Lung (tissue), 11 donors: ENCODE measurements at regions not wholly inside any gene's neighbourhood (a gene's known extent, or its start where the extent isn't known, plus 50 kb on each side); places are given as distances from the start of the nearest gene placed in this dataset.

Experiments used
- ATAC-seq: fragments of 200-7000 bp; cut with Tn5 transposase; one replicate; pipeline ENCODE4 v1.9.1; 2020; ENCODE audit warnings: moderate number of reproducible peaks; ENCODE audit not compliant: insufficient read depth, low FRiP score
- DNase-seq, 3 donors: peaks; one replicate each; pipeline ENCODE4 v3.0.0-alpha.2; 2013 to 2017
- H3K27ac ChIP-seq, 2 donors: one replicate each; pipeline ENCODE4 v1.5.1; 2013; ENCODE audit warnings: mild to moderate bottlenecking in 2 of 2, moderate library complexity in 2 of 2, control low read depth in 1 of 2, inconsistent platforms in 1 of 2, low read depth in 1 of 2, low read length in 1 of 2
- H3K27me3 ChIP-seq, 3 donors: one replicate each; pipeline ENCODE4 v1.5.1; 2013; ENCODE audit warnings: low read length in 2 of 3; ENCODE audit not compliant: control insufficient read depth in 3 of 3, insufficient read depth in 3 of 3
- H3K36me3 ChIP-seq, 4 donors: one replicate each; pipeline ENCODE4 v1.5.1; 2013; ENCODE audit warnings: low read length in 4 of 4, mild to moderate bottlenecking in 1 of 4, moderate library complexity in 1 of 4; ENCODE audit not compliant: control insufficient read depth in 4 of 4, insufficient read depth in 4 of 4
- H3K4me1 ChIP-seq, 5 donors: one replicate each; pipeline ENCODE4 v1.5.1; 2013; ENCODE audit warnings: low read length in 5 of 5, mild to moderate bottlenecking in 2 of 5, moderate library complexity in 1 of 5; ENCODE audit not compliant: control insufficient read depth in 5 of 5, insufficient read depth in 5 of 5
- H3K4me3 ChIP-seq: one replicate; pipeline ENCODE4 v1.5.1; 2013; ENCODE audit warnings: mild to moderate bottlenecking, control low read depth, moderate library complexity
- H3K9ac ChIP-seq, 2 donors: one replicate each; pipeline ENCODE4 v1.5.1; 2013; ENCODE audit warnings: low read length in 2 of 2, control low read depth in 1 of 2; ENCODE audit not compliant: insufficient read depth in 1 of 2
- H3K9me3 ChIP-seq, 4 donors: one replicate each; pipeline ENCODE4 v1.5.1; 2013; ENCODE audit warnings: low read length in 3 of 4, mild to moderate bottlenecking in 1 of 4, moderate library complexity in 1 of 4; ENCODE audit not compliant: control insufficient read depth in 4 of 4, insufficient read depth in 3 of 4
- WGBS, 2 donors: extraction: QIAGEN DNeasy Blood & Tissue Kit; methylation state at CpG; one replicate each; pipeline ENCODE4 v1.1.7; 2013; 5-methylcytosine and 5-hydroxymethylcytosine counted together
- TF ChIP-seq, protein P1 (sequence below): IDR thresholded peaks from 2 replicates; pipeline ENCODE4 v1.5.1; 2012; ENCODE audit warnings: mild to moderate bottlenecking; ENCODE audit errors: control extremely low read depth, extremely low read depth
- donor health status: control.
- donor health status: control.
- donor health status: Bipolar disorder and iron deficiency.
- donor health status: healthy.
- donor health status: DM: yes; HTN: yes; CAD: no.

DNA sequence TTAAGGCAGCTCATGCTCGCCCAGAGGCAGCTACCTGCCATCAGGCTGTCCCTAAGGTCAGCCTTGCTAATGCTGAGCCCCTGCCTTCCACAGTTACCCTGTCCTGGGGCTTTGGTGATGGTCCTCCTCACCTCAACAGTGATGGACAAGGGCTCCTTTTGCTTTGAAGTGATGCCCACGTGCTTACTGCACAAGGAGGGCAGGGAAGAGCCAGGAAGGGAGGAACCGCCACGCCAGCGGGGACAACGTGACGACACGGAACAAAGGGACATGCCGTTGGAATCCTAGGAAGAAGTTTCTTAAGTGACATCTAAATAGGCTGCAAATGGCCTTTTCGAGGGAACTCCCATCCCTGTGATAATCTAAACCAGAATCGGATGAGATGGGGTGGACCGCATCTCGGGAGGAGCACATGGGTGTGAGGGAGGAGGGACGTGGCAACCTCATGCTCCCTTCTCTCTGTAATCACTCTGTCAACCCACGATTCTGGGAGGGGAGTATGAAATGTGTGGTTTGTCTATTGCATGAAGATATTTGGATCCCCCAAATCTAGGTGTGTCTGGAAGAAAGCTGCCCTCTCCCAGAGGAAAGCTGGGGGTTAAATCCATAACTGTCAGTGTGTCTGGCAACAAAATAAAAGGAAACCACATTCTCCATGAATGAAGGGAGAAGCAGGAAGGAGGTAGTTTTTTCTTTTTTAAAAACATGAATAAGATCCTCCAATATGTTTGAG is 110.9 kb upstream of the IRF2BP2 start:
- Histone ChIP-seq H3K4me1 (peaks cover 31 to 94% (median 64%) of the 10 kb centered on the region in 5 donors), H3K4me3 (no peak overlapping the region), H3K9me3 (no peaks in the 10 kb centered on the region), H3K36me3 (no peaks in the 10 kb centered on the region), H3K9ac (peak overlapping the region in 1 of 2 donors; percentile 36), H3K27me3 (no peaks in the 10 kb centered on the region), H3K27ac (peak overlapping the region; percentile 81 to 97)
- peak in 1 of 3 donors; percentile 39 for DNase-seq
- TF ChIP-seq, protein P1, sequence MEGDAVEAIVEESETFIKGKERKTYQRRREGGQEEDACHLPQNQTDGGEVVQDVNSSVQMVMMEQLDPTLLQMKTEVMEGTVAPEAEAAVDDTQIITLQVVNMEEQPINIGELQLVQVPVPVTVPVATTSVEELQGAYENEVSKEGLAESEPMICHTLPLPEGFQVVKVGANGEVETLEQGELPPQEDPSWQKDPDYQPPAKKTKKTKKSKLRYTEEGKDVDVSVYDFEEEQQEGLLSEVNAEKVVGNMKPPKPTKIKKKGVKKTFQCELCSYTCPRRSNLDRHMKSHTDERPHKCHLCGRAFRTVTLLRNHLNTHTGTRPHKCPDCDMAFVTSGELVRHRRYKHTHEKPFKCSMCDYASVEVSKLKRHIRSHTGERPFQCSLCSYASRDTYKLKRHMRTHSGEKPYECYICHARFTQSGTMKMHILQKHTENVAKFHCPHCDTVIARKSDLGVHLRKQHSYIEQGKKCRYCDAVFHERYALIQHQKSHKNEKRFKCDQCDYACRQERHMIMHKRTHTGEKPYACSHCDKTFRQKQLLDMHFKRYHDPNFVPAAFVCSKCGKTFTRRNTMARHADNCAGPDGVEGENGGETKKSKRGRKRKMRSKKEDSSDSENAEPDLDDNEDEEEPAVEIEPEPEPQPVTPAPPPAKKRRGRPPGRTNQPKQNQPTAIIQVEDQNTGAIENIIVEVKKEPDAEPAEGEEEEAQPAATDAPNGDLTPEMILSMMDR = no peak
- no peak for ATAC-seq
- WGBS, 2 donors = 61 to 68% methylated on average over 15 of the region's 15 CpGs

DNA sequence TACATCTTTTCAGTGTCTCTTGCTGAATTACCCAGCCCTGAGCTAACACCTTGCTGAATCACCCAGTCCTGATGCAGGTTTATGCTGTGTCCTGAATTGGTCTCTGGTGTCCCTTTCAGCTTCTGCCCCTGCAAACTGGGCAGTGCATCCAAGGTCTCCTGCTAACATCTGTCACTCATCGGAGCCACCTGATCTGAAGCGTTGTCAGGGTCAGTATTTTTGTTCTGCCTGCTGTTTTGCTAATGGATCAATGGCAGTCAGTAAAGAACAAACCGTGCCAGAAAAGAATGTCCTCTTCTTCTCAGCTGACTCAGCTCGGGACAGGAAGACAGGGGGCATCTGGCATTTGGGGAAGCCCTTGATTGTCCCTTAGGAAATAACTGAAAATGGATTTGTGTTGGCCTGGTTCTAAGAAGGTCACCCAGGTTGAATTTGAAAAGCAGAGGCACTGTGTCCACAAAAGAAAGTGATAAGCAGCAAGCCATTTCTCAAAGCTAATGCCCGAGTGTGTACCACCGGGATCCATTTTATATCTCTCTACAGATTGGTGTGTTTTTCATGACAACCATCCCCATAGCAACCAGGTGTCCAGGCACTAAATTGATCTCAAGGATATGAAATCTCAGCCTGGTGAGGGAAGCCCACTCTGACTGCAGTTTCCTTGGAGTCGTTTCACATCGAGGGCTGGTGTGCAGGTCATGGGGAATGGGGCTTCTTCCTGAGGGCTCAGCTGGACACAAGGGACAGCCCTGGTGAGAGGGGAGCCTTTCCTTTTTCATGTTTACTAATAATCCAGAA is 109.7 kb upstream of the IRF2BP2 start:
- ATAC-seq (no peak), DNase-seq (peak in 2 of 3 donors; percentile 43 to 49)
- TF ChIP-seq, protein P1 = no peak
- 68 to 72% methylated on average over 8 of the region's 8 CpGs for WGBS, 2 donors
- Histone ChIP-seq H3K4me3 (no peak overlapping the region), H3K9ac (no peak overlapping the region), H3K27ac (peak overlapping the region; percentile 61 to 80), H3K9me3 (no peaks in the 10 kb centered on the region), H3K27me3 (no peaks in the 10 kb centered on the region), H3K4me1 (peaks cover 20 to 86% (median 57%) of the 10 kb centered on the region in 5 donors), H3K36me3 (no peaks in the 10 kb centered on the region)

DNA sequence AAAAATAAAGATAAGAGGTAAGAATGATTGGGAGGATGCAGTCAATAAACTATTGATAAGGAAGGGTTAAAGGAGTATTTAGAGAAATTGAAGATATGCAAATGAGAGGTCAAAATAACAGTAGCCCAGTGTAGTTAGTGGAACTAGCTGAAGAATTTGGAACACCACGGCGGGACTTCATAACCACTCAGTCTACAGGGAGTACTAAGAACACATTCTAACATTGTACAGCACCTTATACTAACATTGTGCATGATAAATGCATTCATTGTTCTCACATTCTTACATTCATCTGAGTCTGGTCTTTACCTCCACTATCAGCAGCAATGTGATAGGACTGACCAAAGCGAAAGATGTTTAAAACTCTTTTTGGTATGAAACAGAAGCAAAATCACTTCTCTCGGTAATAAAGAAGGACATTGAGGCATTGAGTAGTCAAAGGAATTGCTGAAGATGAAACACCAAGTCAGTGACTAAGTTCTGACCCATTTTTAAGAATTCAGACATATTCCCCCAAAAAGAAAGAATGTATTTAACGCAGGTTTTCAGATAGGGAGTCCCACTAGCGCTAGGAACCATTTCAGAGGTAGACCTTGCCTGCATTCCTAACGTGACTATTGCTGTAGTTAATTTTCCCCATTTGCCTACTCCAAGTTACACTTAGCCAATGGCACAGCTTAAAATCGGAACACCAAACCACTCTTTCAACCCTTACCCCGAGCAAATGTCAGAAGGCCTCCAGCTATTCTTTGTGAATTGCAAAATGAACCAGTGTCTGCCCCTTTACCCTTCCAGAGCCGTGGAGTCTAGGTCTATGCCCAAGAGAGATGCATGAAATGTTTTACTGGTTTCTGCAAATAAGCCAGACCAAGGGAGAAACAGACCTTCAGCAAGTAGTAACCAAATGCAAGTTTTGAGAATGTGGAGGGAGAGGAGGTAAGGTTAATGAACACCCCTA is 108.8 kb upstream of the IRF2BP2 start:
- WGBS, 2 donors = 70 to 71% methylated on average over 10 of the region's 10 CpGs
- H3K4me1 ChIP-seq = peaks cover 20 to 83% (median 56%) of the 10 kb centered on the region in 5 donors

More for the DNA sequence above, 108.8 kb upstream of the IRF2BP2 start:
- Histone ChIP-seq H3K9me3 (no peaks in the 10 kb centered on the region), H3K9ac (no peak overlapping the region), H3K27me3 (no peaks in the 10 kb centered on the region), H3K36me3 (no peaks in the 10 kb centered on the region), H3K4me3 (no peak overlapping the region), H3K27ac (peak overlapping the region in 1 of 2 donors; percentile 61)
- DNase-seq (peak in 2 of 3 donors; percentile 41 to 46), ATAC-seq (no peak)
- TF ChIP-seq, protein P1 = no peak
